GM18498 (cell line): ENCODE measurements at regions not wholly inside any gene's neighbourhood (a gene's known extent, or its start where the extent isn't known, plus 50 kb on each side); places are given as distances from the start of the nearest gene placed in this dataset.

ENCODE experiments used
- ATAC-seq: cut with Tn5 transposase; IDR thresholded peaks from one replicate; pipeline ENCODE4 v1.9.1; 2021; ENCODE audit warnings: mild to moderate bottlenecking, moderate library complexity; ENCODE audit not compliant: unreplicated experiment

GRCh38 chr10:7507887-7508726, 97.3 kb upstream of the SFMBT2 start:
- no peak for ATAC-seq

GRCh38 chr10:7506571-7506970, 95.7 kb upstream of the SFMBT2 start:
- ATAC-seq = no peak

- ATAC-seq = no peak
Observed at GRCh38 chr10:7505196-7505595, 94.4 kb upstream of the SFMBT2 start.

GRCh38 chr10:7503190-7503589, 92.4 kb upstream of the SFMBT2 start:
- no peak for ATAC-seq

- no peak for ATAC-seq
Observed at GRCh38 chr10:7501157-7501556, 90.3 kb upstream of the SFMBT2 start.

- ATAC-seq = no peak
Observed at GRCh38 chr10:7498111-7498510, 87.3 kb upstream of the SFMBT2 start.

GRCh38 chr10:7493996-7494395, 83.2 kb upstream of the SFMBT2 start:
- no peak for ATAC-seq

GRCh38 chr10:7492660-7493046, 81.8 kb upstream of the SFMBT2 start:
- ATAC-seq = peak; percentile 21

GRCh38 chr10:7491949-7492659, 81.3 kb upstream of the SFMBT2 start:
- ATAC-seq = peak; percentile 95

GRCh38 chr10:7491230-7491629, 80.4 kb upstream of the SFMBT2 start:
- no peak for ATAC-seq

- no peak for ATAC-seq
Observed at GRCh38 chr10:7488418-7488829, 77.6 kb upstream of the SFMBT2 start.

- no peak for ATAC-seq
Observed at GRCh38 chr10:7487528-7487927, 76.7 kb upstream of the SFMBT2 start.

GRCh38 chr10:7486528-7486927, 75.7 kb upstream of the SFMBT2 start:
- no peak for ATAC-seq

GRCh38 chr10:7485799-7486198, 75.0 kb upstream of the SFMBT2 start:
- ATAC-seq = no peak

GRCh38 chr10:7485244-7485556, 74.4 kb upstream of the SFMBT2 start:
- no peak for ATAC-seq

- ATAC-seq = peak; percentile 80
Observed at GRCh38 chr10:7484456-7485243, 73.8 kb upstream of the SFMBT2 start.

GRCh38 chr10:7483848-7484247, 73.0 kb upstream of the SFMBT2 start:
- no peak for ATAC-seq

GRCh38 chr10:7482992-7483391, 72.2 kb upstream of the SFMBT2 start:
- ATAC-seq = no peak

- no peak for ATAC-seq
Observed at GRCh38 chr10:7481368-7481765, 70.5 kb upstream of the SFMBT2 start.

GRCh38 chr10:7480742-7481367, 70.0 kb upstream of the SFMBT2 start:
- ATAC-seq = peak; percentile 63
